ENCODE measurements at regions not wholly inside any gene's neighbourhood (a gene's known extent, or its start where the extent isn't known, plus 50 kb on each side); places are given as distances from the start of the nearest gene placed in this dataset.

DNA sequence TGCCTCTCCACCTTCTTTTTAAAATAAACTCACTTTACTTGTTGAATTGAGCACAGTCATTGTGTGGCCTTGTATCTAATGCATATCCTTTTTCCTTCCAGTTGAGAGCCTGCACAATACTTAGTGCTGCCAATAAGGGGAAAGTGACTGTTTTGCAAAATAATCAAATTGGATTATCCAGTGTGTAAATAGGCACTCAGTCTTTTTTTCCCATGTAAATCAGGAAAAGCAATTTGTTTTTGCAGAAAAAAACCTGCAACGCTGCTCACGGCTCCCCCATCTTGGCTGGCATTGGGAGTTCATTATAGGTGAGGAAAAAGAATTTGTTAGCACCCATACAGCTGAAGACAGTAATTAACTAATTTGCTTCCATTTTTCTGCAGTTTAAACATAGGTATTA lies 299.9 kb downstream of the CSNK1G3 start:
- H3K4me1 ChIP-seq (ENCODE audit: control insufficient read depth in 2 of 2, insufficient read depth in 2 of 2, low read length in 2 of 2) = peaks cover 14 to 19% of the 10 kb centered on the region in 2 donors
- intact Hi-C loops (cut with micrococcal nuclease) = no loop called here
- no peaks in the 10 kb centered on the region for H4K20me1 ChIP-seq (ENCODE audit: control insufficient read depth, insufficient read depth, low read length, poor library complexity, severe bottlenecking)
- no peaks in the 10 kb centered on the region for H3K79me2 ChIP-seq (ENCODE audit: control insufficient read depth, insufficient read depth, low read length)
- ChIA-PET CTCF (no interaction called here), POLR2A (no interaction called here)
- no peak overlapping the region for H3K4me2 ChIP-seq (replicated peaks; ENCODE audit: low read depth, low read length, poor library complexity, severe bottlenecking)
- ATAC-seq (ENCODE audit: low read depth) = no peak
- H3K9ac ChIP-seq (ENCODE audit: low read length) = no peak overlapping the region
- no peak overlapping the region for H3K27ac ChIP-seq (ENCODE audit: low read length in 2 of 2)
- Mint-ChIP-seq H3K27ac (no peak overlapping the region), H3K4me3 (no peak overlapping the region), H3K4me1 (peaks cover 26% of the 10 kb centered on the region), H3K27me3 (no peaks in the 10 kb centered on the region), H3K9me3 (ENCODE audit: insufficient read depth) (no peaks in the 10 kb centered on the region)
- no CpG with 5 or more reads among the region's 2 CpGs for WGBS (ENCODE audit: insufficient coverage)
- H2AFZ ChIP-seq (ENCODE audit: insufficient read depth, low read depth, low read length, poor library complexity, severe bottlenecking) = no peak overlapping the region
- peaks cover 0 to 4% (median 0%) of the 10 kb centered on the region in 4 experiments for H3K27me3 ChIP-seq (replicated peaks in 1 of 4; ENCODE audit: control extremely low read depth in 1 of 4, control insufficient read depth in 3 of 4, insufficient read depth in 4 of 4, low read length in 3 of 4)
- no peak for TF ChIP-seq EZH2 (IDR thresholded peaks at IDR 0.05; ENCODE audit: borderline replicate concordance, insufficient read depth, low read depth, low read length, poor library complexity, severe bottlenecking)
- TF ChIP-seq, protein P1, sequence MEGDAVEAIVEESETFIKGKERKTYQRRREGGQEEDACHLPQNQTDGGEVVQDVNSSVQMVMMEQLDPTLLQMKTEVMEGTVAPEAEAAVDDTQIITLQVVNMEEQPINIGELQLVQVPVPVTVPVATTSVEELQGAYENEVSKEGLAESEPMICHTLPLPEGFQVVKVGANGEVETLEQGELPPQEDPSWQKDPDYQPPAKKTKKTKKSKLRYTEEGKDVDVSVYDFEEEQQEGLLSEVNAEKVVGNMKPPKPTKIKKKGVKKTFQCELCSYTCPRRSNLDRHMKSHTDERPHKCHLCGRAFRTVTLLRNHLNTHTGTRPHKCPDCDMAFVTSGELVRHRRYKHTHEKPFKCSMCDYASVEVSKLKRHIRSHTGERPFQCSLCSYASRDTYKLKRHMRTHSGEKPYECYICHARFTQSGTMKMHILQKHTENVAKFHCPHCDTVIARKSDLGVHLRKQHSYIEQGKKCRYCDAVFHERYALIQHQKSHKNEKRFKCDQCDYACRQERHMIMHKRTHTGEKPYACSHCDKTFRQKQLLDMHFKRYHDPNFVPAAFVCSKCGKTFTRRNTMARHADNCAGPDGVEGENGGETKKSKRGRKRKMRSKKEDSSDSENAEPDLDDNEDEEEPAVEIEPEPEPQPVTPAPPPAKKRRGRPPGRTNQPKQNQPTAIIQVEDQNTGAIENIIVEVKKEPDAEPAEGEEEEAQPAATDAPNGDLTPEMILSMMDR (IDR thresholded peaks at IDR 0.05) = no peak
- no peak overlapping the region for H3K4me3 ChIP-seq (ENCODE audit: control extremely low read depth in 1 of 5, extremely low read depth in 1 of 5, insufficient read depth in 1 of 5, low read depth in 2 of 5, low read length in 4 of 5)
- no peaks in the 10 kb centered on the region for H3K36me3 ChIP-seq (replicated peaks in 1 of 2; ENCODE audit: control extremely low read depth in 1 of 2, control insufficient read depth in 1 of 2, extremely low read depth in 1 of 2, insufficient read depth in 2 of 2, low read length in 1 of 2)
- no peaks in the 10 kb centered on the region for H3K9me3 ChIP-seq (ENCODE audit: control extremely low read depth in 1 of 3, control insufficient read depth in 2 of 3, insufficient read depth in 1 of 3, low read length in 2 of 3)
- DNase-seq = no peak

DNA sequence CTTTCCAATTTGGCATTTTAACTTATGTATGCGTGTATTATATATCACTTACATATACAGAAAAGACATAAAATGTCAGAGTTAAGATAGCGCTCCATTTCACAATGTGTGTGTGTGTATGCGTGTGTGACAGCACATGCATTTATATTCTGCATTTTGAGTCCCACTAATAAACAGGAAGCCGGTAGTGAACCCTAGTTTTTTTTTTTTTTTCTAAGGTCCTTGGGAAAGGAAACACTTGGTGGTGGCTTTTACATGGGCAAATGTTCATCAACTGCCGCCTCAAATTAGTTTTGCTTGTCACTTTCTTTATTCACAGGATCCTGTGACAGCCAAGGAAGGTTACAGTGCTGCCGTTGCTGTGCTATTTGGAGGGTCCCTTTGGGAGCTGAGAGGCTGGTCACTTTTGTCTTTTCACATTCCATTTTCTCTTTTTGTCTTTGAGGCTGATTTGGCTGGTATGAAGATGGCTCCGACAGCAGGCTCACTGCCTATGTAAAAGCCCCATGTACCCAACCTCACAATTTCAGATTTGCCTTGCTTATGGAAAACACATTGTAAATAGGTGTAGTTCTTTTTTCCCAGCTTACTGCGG lies 298.9 kb downstream of the CSNK1G3 start:
- H3K27ac Mint-ChIP-seq = no peak overlapping the region
- H3K27me3 Mint-ChIP-seq = no peaks in the 10 kb centered on the region
- Histone ChIP-seq H3K4me2 (replicated peaks; ENCODE audit: low read depth, low read length, poor library complexity, severe bottlenecking) (no peak overlapping the region), H2AFZ (ENCODE audit: insufficient read depth, low read depth, low read length, poor library complexity, severe bottlenecking) (peak overlapping the region; percentile 19), H3K4me3 (ENCODE audit: control extremely low read depth in 1 of 5, extremely low read depth in 1 of 5, insufficient read depth in 1 of 5, low read depth in 2 of 5, low read length in 4 of 5) (no peak overlapping the region), H3K9me3 (ENCODE audit: control extremely low read depth in 1 of 3, control insufficient read depth in 2 of 3, insufficient read depth in 1 of 3, low read length in 2 of 3) (no peaks in the 10 kb centered on the region), H3K79me2 (ENCODE audit: control insufficient read depth, insufficient read depth, low read length) (no peaks in the 10 kb centered on the region), H3K9ac (ENCODE audit: low read length) (no peak overlapping the region), H3K36me3 (replicated peaks in 1 of 2; ENCODE audit: control extremely low read depth in 1 of 2, control insufficient read depth in 1 of 2, extremely low read depth in 1 of 2, insufficient read depth in 2 of 2, low read length in 1 of 2) (no peaks in the 10 kb centered on the region), H3K27ac (ENCODE audit: low read length in 2 of 2) (no peak overlapping the region), H3K4me1 (ENCODE audit: control insufficient read depth in 2 of 2, insufficient read depth in 2 of 2, low read length in 2 of 2) (peaks cover 14 to 19% of the 10 kb centered on the region in 2 donors), H3K27me3 (replicated peaks in 1 of 4; ENCODE audit: control extremely low read depth in 1 of 4, control insufficient read depth in 3 of 4, insufficient read depth in 4 of 4, low read length in 3 of 4) (peaks cover 0 to 4% (median 0%) of the 10 kb centered on the region in 4 experiments), H4K20me1 (ENCODE audit: control insufficient read depth, insufficient read depth, low read length, poor library complexity, severe bottlenecking) (no peaks in the 10 kb centered on the region)
- 14% methylated on average over 1 of the region's 8 CpGs for WGBS (ENCODE audit: insufficient coverage)
- no peak overlapping the region for H3K4me3 Mint-ChIP-seq
- H3K4me1 Mint-ChIP-seq = peaks cover 26% of the 10 kb centered on the region
- DNase-seq (no peak), ATAC-seq (ENCODE audit: low read depth) (no peak)
- no peak for TF ChIP-seq EZH2 (IDR thresholded peaks at IDR 0.05; ENCODE audit: borderline replicate concordance, insufficient read depth, low read depth, low read length, poor library complexity, severe bottlenecking)
- TF ChIP-seq, protein P1 (IDR thresholded peaks at IDR 0.05) = no peak
- ChIA-PET POLR2A (no interaction called here), CTCF (no interaction called here)
- intact Hi-C loops (cut with micrococcal nuclease) = no loop called here
- no peaks in the 10 kb centered on the region for H3K9me3 Mint-ChIP-seq (ENCODE audit: insufficient read depth)
